Occipital lobe (tissue), 1 donor: ENCODE measurements at regions not wholly inside any gene's neighbourhood (a gene's known extent, or its start where the extent isn't known, plus 50 kb on each side); places are given as distances from the start of the nearest gene placed in this dataset.

Source experiments
- DNase-seq: peaks from one replicate; lab custom pipeline; 2025; lab: John Stamatoyannopoulos, UW

- DNase-seq = no peak
These were observed 479.0 kb downstream of the GATA3 start for GRCh38 chr10:8533462-8533861.

- DNase-seq = no peak
These were observed 479.6 kb downstream of the GATA3 start for GRCh38 chr10:8534096-8534495.

- no peak for DNase-seq
These were observed 480.4 kb downstream of the GATA3 start for GRCh38 chr10:8534891-8535290.

- no peak for DNase-seq
These were observed 484.6 kb downstream of the GATA3 start for GRCh38 chr10:8539056-8539455.

GRCh38 chr10:8543361-8544056 is 489.0 kb downstream of the GATA3 start:
- DNase-seq = no peak

GRCh38 chr10:8544057-8544380 is 489.5 kb downstream of the GATA3 start:
- DNase-seq = no peak

GRCh38 chr10:8544500-8544899 is 490.0 kb downstream of the GATA3 start:
- DNase-seq = no peak

GRCh38 chr10:8554574-8554973 is 500.1 kb downstream of the GATA3 start:
- DNase-seq = no peak

GRCh38 chr10:8556321-8556720 is 501.8 kb downstream of the GATA3 start:
- DNase-seq = no peak

GRCh38 chr10:8563478-8563877 is 509.0 kb downstream of the GATA3 start:
- no peak for DNase-seq

- no peak for DNase-seq
These were observed 512.2 kb downstream of the GATA3 start for GRCh38 chr10:8566737-8567136.

- no peak for DNase-seq
These were observed 513.9 kb downstream of the GATA3 start for GRCh38 chr10:8568401-8568800.

GRCh38 chr10:8575620-8576019 is 521.1 kb downstream of the GATA3 start:
- no peak for DNase-seq

GRCh38 chr10:8576281-8576680 is 521.8 kb downstream of the GATA3 start:
- no peak for DNase-seq

GRCh38 chr10:8576911-8577310 is 522.4 kb downstream of the GATA3 start:
- DNase-seq = no peak

GRCh38 chr10:8577686-8578085 is 523.2 kb downstream of the GATA3 start:
- DNase-seq = no peak

GRCh38 chr10:8581521-8582225 is 527.2 kb downstream of the GATA3 start:
- DNase-seq = no peak

- DNase-seq = no peak
These were observed 528.6 kb downstream of the GATA3 start for GRCh38 chr10:8583096-8583495.

GRCh38 chr10:8584666-8585065 is 530.2 kb downstream of the GATA3 start:
- DNase-seq = no peak

GRCh38 chr10:8586504-8586903 is 532.0 kb downstream of the GATA3 start:
- DNase-seq = no peak

GRCh38 chr10:8588135-8588534 is 533.6 kb downstream of the GATA3 start:
- no peak for DNase-seq

GRCh38 chr10:8590518-8590917 is 536.0 kb downstream of the GATA3 start:
- no peak for DNase-seq

GRCh38 chr10:8591640-8592039 is 537.2 kb downstream of the GATA3 start:
- no peak for DNase-seq
